ENCODE measurements at regions not wholly inside any gene's neighbourhood (a gene's known extent, or its start where the extent isn't known, plus 50 kb on each side); places are given as distances from the start of the nearest gene placed in this dataset.
A peak's percentile ranks its signal among the peaks of the same experiment; 100 is the strongest.

- Histone ChIP-seq H2AFZ (ENCODE audit: low read length) (no peak overlapping the region), H3K9me2 (replicated peaks; ENCODE audit: insufficient read depth, low read length) (no peaks in the 10 kb centered on the region), H3K27me3 (replicated peaks; ENCODE audit: insufficient read depth, low read length) (no peaks in the 10 kb centered on the region), H3K4me2 (ENCODE audit: low read depth, low read length) (no peak overlapping the region), H4K20me1 (ENCODE audit: insufficient read depth, low read length) (no peaks in the 10 kb centered on the region), H3F3A (ENCODE audit: insufficient read depth, low read length) (no peaks in the 10 kb centered on the region), H3K9me3 (replicated peaks; ENCODE audit: insufficient read depth, low read length) (no peaks in the 10 kb centered on the region), H3K36me3 (replicated peaks; ENCODE audit: insufficient read depth, low read length) (no peaks in the 10 kb centered on the region), H3K4me3 (ENCODE audit: low read length) (no peak overlapping the region), H3K79me2 (ENCODE audit: low read length) (no peaks in the 10 kb centered on the region), H3K9ac (ENCODE audit: low read length) (no peak overlapping the region), H3K4me1 (ENCODE audit: low read length) (no peaks in the 10 kb centered on the region), H3K27ac (ENCODE audit: low read length) (no peak overlapping the region)
- DNase-seq: no peak
- TF ChIP-seq, protein P1, sequence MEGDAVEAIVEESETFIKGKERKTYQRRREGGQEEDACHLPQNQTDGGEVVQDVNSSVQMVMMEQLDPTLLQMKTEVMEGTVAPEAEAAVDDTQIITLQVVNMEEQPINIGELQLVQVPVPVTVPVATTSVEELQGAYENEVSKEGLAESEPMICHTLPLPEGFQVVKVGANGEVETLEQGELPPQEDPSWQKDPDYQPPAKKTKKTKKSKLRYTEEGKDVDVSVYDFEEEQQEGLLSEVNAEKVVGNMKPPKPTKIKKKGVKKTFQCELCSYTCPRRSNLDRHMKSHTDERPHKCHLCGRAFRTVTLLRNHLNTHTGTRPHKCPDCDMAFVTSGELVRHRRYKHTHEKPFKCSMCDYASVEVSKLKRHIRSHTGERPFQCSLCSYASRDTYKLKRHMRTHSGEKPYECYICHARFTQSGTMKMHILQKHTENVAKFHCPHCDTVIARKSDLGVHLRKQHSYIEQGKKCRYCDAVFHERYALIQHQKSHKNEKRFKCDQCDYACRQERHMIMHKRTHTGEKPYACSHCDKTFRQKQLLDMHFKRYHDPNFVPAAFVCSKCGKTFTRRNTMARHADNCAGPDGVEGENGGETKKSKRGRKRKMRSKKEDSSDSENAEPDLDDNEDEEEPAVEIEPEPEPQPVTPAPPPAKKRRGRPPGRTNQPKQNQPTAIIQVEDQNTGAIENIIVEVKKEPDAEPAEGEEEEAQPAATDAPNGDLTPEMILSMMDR (IDR thresholded peaks at IDR 0.05; ENCODE audit: low read length): no peak
- no peak for TF ChIP-seq EZH2phosphoT487 (IDR thresholded peaks at IDR 0.05; ENCODE audit: low read length)
- no peak for TF ChIP-seq EZH2 (optimal IDR thresholded peaks at IDR 0.05; ENCODE audit: low read depth, low read length)
Observed at GRCh38 chr9:106534800-106535199, 328.2 kb upstream of the ZNF462 start.

DNA sequence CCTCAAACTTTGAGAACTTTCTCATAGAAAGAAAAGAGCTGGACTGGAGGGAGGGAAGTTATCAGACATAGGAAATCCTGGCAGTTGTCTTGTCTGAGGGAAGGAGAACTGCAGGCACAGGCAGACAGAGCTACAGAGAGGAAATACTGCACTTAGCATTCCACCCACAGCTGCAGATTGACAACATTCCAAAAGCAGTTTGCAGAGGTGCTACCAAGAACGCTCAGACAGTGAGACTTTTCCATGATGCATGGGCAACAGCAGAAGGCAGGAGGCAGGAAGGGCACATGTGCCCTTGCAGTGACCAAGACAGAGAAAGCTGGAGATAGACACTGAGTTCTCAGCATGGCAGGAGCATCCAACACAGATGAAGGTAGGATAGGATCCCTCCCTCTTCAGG lies 327.5 kb upstream of the ZNF462 start:
- TF ChIP-seq EZH2phosphoT487 (IDR thresholded peaks at IDR 0.05; ENCODE audit: low read length): no peak
- Histone ChIP-seq H2AFZ (ENCODE audit: low read length) (no peak overlapping the region), H4K20me1 (ENCODE audit: insufficient read depth, low read length) (no peaks in the 10 kb centered on the region)

DNA sequence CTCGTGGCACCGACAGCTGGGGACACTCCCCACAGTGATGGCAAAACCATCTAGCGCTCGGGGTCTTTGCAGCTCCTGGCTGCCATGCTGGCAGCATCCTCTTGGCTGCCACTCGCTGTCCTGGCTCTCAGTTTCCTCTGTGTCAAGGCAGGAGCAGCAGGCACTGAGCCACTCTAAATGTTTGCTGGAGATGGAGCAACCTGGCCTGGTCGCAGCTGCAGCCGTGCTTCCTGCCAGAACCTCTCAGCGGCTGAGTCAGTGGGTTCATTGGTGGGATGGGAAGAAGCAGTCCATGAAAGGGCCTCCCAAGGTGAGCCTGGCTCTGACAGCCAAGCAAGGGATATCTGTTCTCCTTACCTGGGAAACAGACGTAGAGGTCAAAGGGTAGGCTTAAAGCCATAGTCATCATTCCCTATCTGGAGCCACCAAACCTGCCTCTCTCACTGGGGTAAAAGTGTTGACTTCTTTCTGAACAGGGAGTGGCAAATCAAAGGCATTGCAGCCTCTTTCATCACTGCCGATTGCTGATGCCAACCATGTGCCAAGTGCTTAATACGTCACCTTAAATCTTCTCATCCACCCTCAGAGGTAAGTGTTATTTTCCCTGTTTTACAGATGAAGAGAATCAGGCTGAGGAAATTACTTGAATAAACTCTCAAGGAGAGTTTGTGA lies 304.8 kb upstream of the ZNF462 start:
- H3F3A ChIP-seq (ENCODE audit: insufficient read depth, low read length): no peaks in the 10 kb centered on the region

More for the DNA sequence above, 327.5 kb upstream of the ZNF462 start:
- no peak overlapping the region for H3K27ac ChIP-seq (ENCODE audit: low read length)
- no peaks in the 10 kb centered on the region for H3K36me3 ChIP-seq (replicated peaks; ENCODE audit: insufficient read depth, low read length)
- H3F3A ChIP-seq (ENCODE audit: insufficient read depth, low read length): no peaks in the 10 kb centered on the region
- H3K9ac ChIP-seq (ENCODE audit: low read length): no peak overlapping the region
- no peaks in the 10 kb centered on the region for H3K27me3 ChIP-seq (replicated peaks; ENCODE audit: insufficient read depth, low read length)
- no peak overlapping the region for H3K4me3 ChIP-seq (ENCODE audit: low read length)
- no peaks in the 10 kb centered on the region for H3K4me1 ChIP-seq (ENCODE audit: low read length)
- no peaks in the 10 kb centered on the region for H3K79me2 ChIP-seq (ENCODE audit: low read length)
- H3K9me3 ChIP-seq (replicated peaks; ENCODE audit: insufficient read depth, low read length): no peaks in the 10 kb centered on the region
- DNase-seq: no peak
- no peak overlapping the region for H3K4me2 ChIP-seq (ENCODE audit: low read depth, low read length)
- H3K9me2 ChIP-seq (replicated peaks; ENCODE audit: insufficient read depth, low read length): no peaks in the 10 kb centered on the region

GRCh38 chr9:106560540-106560939 lies 302.4 kb upstream of the ZNF462 start:
- no peaks in the 10 kb centered on the region for H3K79me2 ChIP-seq (ENCODE audit: low read length)
- TF ChIP-seq, protein P1 (IDR thresholded peaks at IDR 0.05; ENCODE audit: low read length): peak; percentile 25; the same call in 1 of the 2 replicates
- TF ChIP-seq EZH2phosphoT487 (IDR thresholded peaks at IDR 0.05; ENCODE audit: low read length): no peak
- H3K9me3 ChIP-seq (replicated peaks; ENCODE audit: insufficient read depth, low read length): no peaks in the 10 kb centered on the region
- no peaks in the 10 kb centered on the region for H3K36me3 ChIP-seq (replicated peaks; ENCODE audit: insufficient read depth, low read length)
- DNase-seq: no peak
- H2AFZ ChIP-seq (ENCODE audit: low read length): no peak overlapping the region
- no peaks in the 10 kb centered on the region for H3K9me2 ChIP-seq (replicated peaks; ENCODE audit: insufficient read depth, low read length)
- no peak overlapping the region for H3K9ac ChIP-seq (ENCODE audit: low read length)
- no peaks in the 10 kb centered on the region for H3K27me3 ChIP-seq (replicated peaks; ENCODE audit: insufficient read depth, low read length)
- H4K20me1 ChIP-seq (ENCODE audit: insufficient read depth, low read length): no peaks in the 10 kb centered on the region
- H3K4me1 ChIP-seq (ENCODE audit: low read length): no peaks in the 10 kb centered on the region
- H3K27ac ChIP-seq (ENCODE audit: low read length): no peak overlapping the region
- no peaks in the 10 kb centered on the region for H3F3A ChIP-seq (ENCODE audit: insufficient read depth, low read length)
- H3K4me2 ChIP-seq (ENCODE audit: low read depth, low read length): no peak overlapping the region
- no peak overlapping the region for H3K4me3 ChIP-seq (ENCODE audit: low read length)

More for the DNA sequence above, 304.8 kb upstream of the ZNF462 start:
- Histone ChIP-seq H3K4me1 (ENCODE audit: low read length) (no peaks in the 10 kb centered on the region), H3K9ac (ENCODE audit: low read length) (no peak overlapping the region), H3K36me3 (replicated peaks; ENCODE audit: insufficient read depth, low read length) (no peaks in the 10 kb centered on the region), H3K9me2 (replicated peaks; ENCODE audit: insufficient read depth, low read length) (no peaks in the 10 kb centered on the region), H3K79me2 (ENCODE audit: low read length) (no peaks in the 10 kb centered on the region), H2AFZ (ENCODE audit: low read length) (no peak overlapping the region), H4K20me1 (ENCODE audit: insufficient read depth, low read length) (no peaks in the 10 kb centered on the region), H3K4me2 (ENCODE audit: low read depth, low read length) (no peak overlapping the region), H3K27me3 (replicated peaks; ENCODE audit: insufficient read depth, low read length) (no peaks in the 10 kb centered on the region), H3K4me3 (ENCODE audit: low read length) (no peak overlapping the region), H3K9me3 (replicated peaks; ENCODE audit: insufficient read depth, low read length) (no peaks in the 10 kb centered on the region), H3K27ac (ENCODE audit: low read length) (no peak overlapping the region)
- TF ChIP-seq, protein P1 (IDR thresholded peaks at IDR 0.05; ENCODE audit: low read length): no peak
- no peak for TF ChIP-seq EZH2phosphoT487 (IDR thresholded peaks at IDR 0.05; ENCODE audit: low read length)
- no peak for TF ChIP-seq EZH2 (optimal IDR thresholded peaks at IDR 0.05; ENCODE audit: low read depth, low read length)
- DNase-seq: no peak

Data from MM.1S (cell line).